ENCODE measurements at regions not wholly inside any gene's neighbourhood (a gene's known extent, or its start where the extent isn't known, plus 50 kb on each side); places are given as distances from the start of the nearest gene placed in this dataset.

- TF ChIP-seq CTCF (conservative IDR thresholded peaks at IDR 0.05; ENCODE audit: low read length) = no peak
- TF ChIP-seq EZH2phosphoT487 (IDR thresholded peaks at IDR 0.05; ENCODE audit: borderline replicate concordance, low read depth, low read length) = no peak
Measured at GRCh38 chr15:87538327-87538834, 718.2 kb downstream of the NTRK3 start.

Measured in OCI-LY7 (cell line).